Gastroesophageal sphincter (tissue), 3 donors: ENCODE measurements at regions not wholly inside any gene's neighbourhood (a gene's known extent, or its start where the extent isn't known, plus 50 kb on each side); places are given as distances from the start of the nearest gene placed in this dataset.

Source experiments
- CTCF ChIP-seq, 4 experiments: fragments of 200-600 bp in 2 of 4; fragments of 450-650 bp in 2 of 4; sonication (generic) in 1 of 4; IDR thresholded peaks; one replicate each; pipeline ENCODE4 v1.5.1; 2017 to 2019; ENCODE audit warnings: antibody characterized with exemption in 4 of 4, mild to moderate bottlenecking in 2 of 4, moderate library complexity in 2 of 4
- EP300 ChIP-seq: sonication (generic); formaldehyde crosslinking; IDR thresholded peaks from one replicate; pipeline ENCODE4 v1.6.1; 2017; ENCODE audit warnings: antibody characterized with exemption, mild to moderate bottlenecking
- POLR2A ChIP-seq, 2 donors: fragments of 450-650 bp; IDR thresholded peaks; one replicate each; pipeline ENCODE4 v1.6.1; 2017; ENCODE audit warnings: antibody characterized with exemption in 2 of 2, mild to moderate bottlenecking in 2 of 2, moderate library complexity in 1 of 2
- POLR2AphosphoS5 ChIP-seq: sonication (generic); formaldehyde crosslinking; IDR thresholded peaks from one replicate; pipeline ENCODE4 v1.6.1; 2017; ENCODE audit warnings: antibody characterized with exemption

- TF ChIP-seq POLR2A (IDR thresholded peaks at IDR 0.05) = no peak
- TF ChIP-seq CTCF (IDR thresholded peaks at IDR 0.05) = no peak
- TF ChIP-seq POLR2AphosphoS5 = no peak
- TF ChIP-seq EP300 = no peak
Observed at GRCh38 chr6:91428953-91429560, 842.2 kb upstream of the MAP3K7 start.
